Lung (tissue), 11 donors: ENCODE measurements at regions not wholly inside any gene's neighbourhood (a gene's known extent, or its start where the extent isn't known, plus 50 kb on each side); places are given as distances from the start of the nearest gene placed in this dataset.

Experiments used
- ATAC-seq: fragments of 200-7000 bp; cut with Tn5 transposase; one replicate; pipeline ENCODE4 v1.9.1; 2020; ENCODE audit warnings: moderate number of reproducible peaks; ENCODE audit not compliant: insufficient read depth, low FRiP score
- DNase-seq, 3 donors: peaks; one replicate each; pipeline ENCODE4 v3.0.0-alpha.2; 2013 to 2017
- H3K27ac ChIP-seq, 2 donors: one replicate each; pipeline ENCODE4 v1.5.1; 2013; ENCODE audit warnings: mild to moderate bottlenecking in 2 of 2, moderate library complexity in 2 of 2, control low read depth in 1 of 2, inconsistent platforms in 1 of 2, low read depth in 1 of 2, low read length in 1 of 2
- H3K27me3 ChIP-seq, 3 donors: one replicate each; pipeline ENCODE4 v1.5.1; 2013; ENCODE audit warnings: low read length in 2 of 3; ENCODE audit not compliant: control insufficient read depth in 3 of 3, insufficient read depth in 3 of 3
- H3K36me3 ChIP-seq, 4 donors: one replicate each; pipeline ENCODE4 v1.5.1; 2013; ENCODE audit warnings: low read length in 4 of 4, mild to moderate bottlenecking in 1 of 4, moderate library complexity in 1 of 4; ENCODE audit not compliant: control insufficient read depth in 4 of 4, insufficient read depth in 4 of 4
- H3K4me1 ChIP-seq, 5 donors: one replicate each; pipeline ENCODE4 v1.5.1; 2013; ENCODE audit warnings: low read length in 5 of 5, mild to moderate bottlenecking in 2 of 5, moderate library complexity in 1 of 5; ENCODE audit not compliant: control insufficient read depth in 5 of 5, insufficient read depth in 5 of 5
- H3K4me3 ChIP-seq: one replicate; pipeline ENCODE4 v1.5.1; 2013; ENCODE audit warnings: mild to moderate bottlenecking, control low read depth, moderate library complexity
- H3K9ac ChIP-seq, 2 donors: one replicate each; pipeline ENCODE4 v1.5.1; 2013; ENCODE audit warnings: low read length in 2 of 2, control low read depth in 1 of 2; ENCODE audit not compliant: insufficient read depth in 1 of 2
- H3K9me3 ChIP-seq, 4 donors: one replicate each; pipeline ENCODE4 v1.5.1; 2013; ENCODE audit warnings: low read length in 3 of 4, mild to moderate bottlenecking in 1 of 4, moderate library complexity in 1 of 4; ENCODE audit not compliant: control insufficient read depth in 4 of 4, insufficient read depth in 3 of 4
- CTCF ChIP-seq: IDR thresholded peaks from 2 replicates; pipeline ENCODE4 v1.5.1; 2012; ENCODE audit warnings: mild to moderate bottlenecking; ENCODE audit errors: control extremely low read depth, extremely low read depth
- WGBS, 2 donors: extraction: QIAGEN DNeasy Blood & Tissue Kit; methylation state at CpG; one replicate each; pipeline ENCODE4 v1.1.7; 2013; 5-methylcytosine and 5-hydroxymethylcytosine counted together
- donor health status: control.
- donor health status: control.
- donor health status: Bipolar disorder and iron deficiency.
- donor health status: healthy.
- donor health status: DM: yes; HTN: yes; CAD: no.

DNA sequence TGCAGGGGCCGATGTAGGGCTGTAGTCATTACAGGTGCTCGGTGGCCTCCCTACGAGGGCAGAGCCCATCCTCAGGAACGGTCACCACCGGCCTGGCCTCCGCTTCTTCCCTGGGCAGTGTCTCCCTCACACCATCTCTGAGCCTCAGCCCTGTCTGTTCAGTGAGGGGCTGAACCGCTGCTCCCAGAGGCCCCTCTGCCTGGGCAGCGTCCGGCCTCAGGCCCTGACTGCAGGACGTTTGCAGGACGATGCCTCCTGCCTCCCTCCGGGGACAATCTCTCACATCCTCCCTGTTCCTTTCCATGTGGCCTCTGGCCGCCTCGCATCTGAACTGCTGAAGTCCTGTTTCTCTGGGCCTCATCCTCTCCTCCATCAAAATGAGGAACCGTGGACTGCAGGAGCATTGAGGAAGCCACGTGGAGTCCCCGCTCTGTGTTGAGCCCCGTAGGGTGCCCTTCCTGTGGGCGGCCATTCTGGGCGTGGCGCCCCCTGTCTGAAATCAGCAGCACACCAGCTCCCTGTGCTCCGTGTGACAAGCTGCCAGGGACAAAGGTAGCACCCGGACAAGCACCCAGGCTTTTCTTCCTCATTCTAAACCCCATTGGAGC lies 933.5 kb downstream of the BRD1 start:
- TF ChIP-seq CTCF = no peak
- Histone ChIP-seq H3K4me3 (no peak overlapping the region), H3K27me3 (peaks cover 0 to 2% (median 0%) of the 10 kb centered on the region in 3 donors), H3K36me3 (no peaks in the 10 kb centered on the region), H3K9ac (no peak overlapping the region), H3K4me1 (no peaks in the 10 kb centered on the region), H3K27ac (no peak overlapping the region), H3K9me3 (peaks cover 0 to 6% (median 0%) of the 10 kb centered on the region in 4 donors)
- ATAC-seq = no peak
- no peak for DNase-seq
- WGBS, 2 donors = 51 to 66% methylated on average over 21 to 23 of the region's 23 CpGs

DNA sequence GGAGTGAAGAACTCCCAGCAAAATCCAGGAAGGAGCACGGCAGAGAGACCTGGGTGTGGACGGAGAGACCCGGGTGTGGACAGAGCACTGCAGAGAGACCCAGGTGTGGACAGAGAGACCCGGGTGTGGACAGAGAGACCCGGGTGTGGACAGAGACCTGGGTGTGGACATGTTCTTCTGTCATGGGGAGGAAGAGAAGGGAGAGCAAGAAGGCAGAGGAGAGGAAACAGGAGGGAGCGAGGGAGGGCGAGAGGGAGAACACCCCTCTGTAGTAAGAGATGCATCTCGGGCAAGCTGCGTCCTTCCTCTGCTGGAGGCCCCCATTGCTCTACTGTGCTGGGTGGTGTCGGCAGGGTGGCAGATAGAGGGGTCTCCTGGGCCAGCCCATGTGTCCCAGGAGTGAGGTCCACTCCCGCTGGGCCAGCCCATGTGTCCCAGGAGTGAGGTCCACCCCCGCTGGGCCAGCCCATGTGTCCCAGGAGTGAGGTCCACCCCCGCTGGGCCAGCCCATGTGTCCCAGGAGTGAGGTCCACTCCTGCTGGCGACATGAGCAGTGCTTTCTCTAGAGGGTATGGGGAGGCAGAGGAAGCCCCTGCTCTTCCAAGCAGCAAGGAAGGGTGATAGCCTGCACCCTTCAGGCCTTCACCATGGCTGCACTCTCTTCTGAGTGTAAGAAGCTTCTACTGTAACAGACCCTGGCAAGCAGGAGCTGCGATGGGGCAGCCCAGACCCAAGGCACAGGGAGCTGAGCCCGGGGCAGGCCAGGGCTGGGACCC lies 934.2 kb downstream of the BRD1 start:
- Histone ChIP-seq H3K36me3 (no peaks in the 10 kb centered on the region), H3K9ac (no peak overlapping the region), H3K4me3 (no peak overlapping the region), H3K4me1 (no peaks in the 10 kb centered on the region), H3K27me3 (peaks cover 0 to 2% (median 0%) of the 10 kb centered on the region in 3 donors), H3K27ac (no peak overlapping the region), H3K9me3 (peaks cover 0 to 6% (median 0%) of the 10 kb centered on the region in 4 donors)
- DNase-seq = no peak
- WGBS, 2 donors = 78 to 85% methylated on average over 14 to 16 of the region's 16 CpGs
- ATAC-seq = no peak
- TF ChIP-seq CTCF = no peak

DNA sequence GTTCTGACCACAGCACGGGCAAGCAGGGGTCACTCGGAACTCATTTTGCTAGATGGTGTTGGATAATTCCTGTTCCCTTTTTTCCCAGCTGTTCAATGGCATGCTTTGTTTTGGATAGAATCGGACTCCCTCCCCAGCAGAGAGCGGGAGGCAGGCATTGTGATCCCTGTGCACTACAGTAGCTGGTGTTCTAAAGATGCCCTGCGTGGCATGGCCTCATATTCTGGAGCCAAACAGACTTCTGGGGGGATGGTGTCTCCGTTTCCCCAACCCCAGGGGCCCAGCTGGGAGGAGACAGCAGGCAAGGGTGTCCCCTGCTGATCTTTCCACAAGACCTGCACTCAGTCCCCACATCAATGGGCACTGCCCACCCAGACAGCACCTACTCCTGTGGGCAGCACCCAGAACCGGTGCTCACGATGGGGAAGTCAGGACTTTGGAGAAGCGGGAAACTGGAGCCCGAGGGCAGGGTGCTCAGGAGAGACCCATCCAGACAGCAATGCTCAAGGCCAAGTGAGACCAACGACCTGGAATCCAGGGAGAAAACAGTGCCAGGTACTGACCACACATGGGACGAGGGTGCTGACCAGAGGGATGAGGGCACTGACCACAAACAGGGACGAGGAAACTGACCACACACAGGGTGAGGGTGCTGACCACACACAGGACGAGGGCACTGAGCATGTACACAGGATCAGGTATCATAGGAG lies 934.9 kb downstream of the BRD1 start:
- Histone ChIP-seq H3K9me3 (peaks cover 0 to 6% (median 0%) of the 10 kb centered on the region in 4 donors), H3K9ac (no peak overlapping the region), H3K27ac (no peak overlapping the region), H3K36me3 (no peaks in the 10 kb centered on the region), H3K27me3 (peaks cover 0 to 2% (median 0%) of the 10 kb centered on the region in 3 donors), H3K4me1 (no peaks in the 10 kb centered on the region), H3K4me3 (no peak overlapping the region)
- ATAC-seq (no peak), DNase-seq (no peak)
- no peak for TF ChIP-seq CTCF
- 69 to 80% methylated on average over 14 of the region's 14 CpGs for WGBS, 2 donors
